ENCODE measurements at regions not wholly inside any gene's neighbourhood (a gene's known extent, or its start where the extent isn't known, plus 50 kb on each side); places are given as distances from the start of the nearest gene placed in this dataset.

- ATAC-seq (no peak), DNase-seq (ENCODE audit: low spot score) (no peak), FAIRE-seq (no peak)
- H3K4me2 ChIP-seq (ENCODE audit: low read depth, low read length): no peak overlapping the region
- H3K9me3 ChIP-seq (ENCODE audit: low read length): no peaks in the 10 kb centered on the region
- H3K36me3 ChIP-seq (replicated peaks in 1 of 2; ENCODE audit: control insufficient read depth in 1 of 2, insufficient read depth in 2 of 2, low read length in 2 of 2): no peaks in the 10 kb centered on the region
- H3K4me3 ChIP-seq (replicated peaks in 1 of 3; ENCODE audit: insufficient read depth in 1 of 3, low read depth in 2 of 3, low read length in 3 of 3): no peak overlapping the region
- no peaks in the 10 kb centered on the region for H3K4me1 ChIP-seq (ENCODE audit: insufficient read depth, low read length)
- in situ Hi-C loops (cut with HindIII; ENCODE audit: extremely low pct_ligation_motif_present, low pct_unique_long_range_greater_than_20kb): no loop called here
- no peaks in the 10 kb centered on the region for H3K79me2 ChIP-seq (ENCODE audit: insufficient read depth, low read length)
- no peak overlapping the region for H3K27ac ChIP-seq (ENCODE audit: extremely low read length, insufficient read depth, low read length)
- intact Hi-C loops (cut with micrococcal nuclease; ENCODE audit: unreplicated experiment): no loop called here
- BruUV-seq (replicated peaks): no TSS peak
- 59% methylated on average over 5 of the region's 6 CpGs for WGBS (ENCODE audit: low lambda C conversion rate)
- ChIA-PET CTCF (ENCODE audit: low intra/inter-chr PET ratio, low total read pairs) (no interaction called here), POLR2A (no interaction called here)
- no peaks in the 10 kb centered on the region for H3K27me3 ChIP-seq (ENCODE audit: control insufficient read depth in 1 of 2, insufficient read depth in 2 of 2, low read length in 2 of 2)
- H4K20me1 ChIP-seq (ENCODE audit: insufficient read depth, low read length): no peaks in the 10 kb centered on the region
- no peak overlapping the region for H2AFZ ChIP-seq (ENCODE audit: low read length)
- no peak overlapping the region for H3K9ac ChIP-seq (ENCODE audit: insufficient read depth, low read depth, low read length)
- no peak for TF ChIP-seq ETV6 (CRISPR knock-in tag; conservative IDR thresholded peaks at IDR 0.05)
- TF ChIP-seq, protein P1, sequence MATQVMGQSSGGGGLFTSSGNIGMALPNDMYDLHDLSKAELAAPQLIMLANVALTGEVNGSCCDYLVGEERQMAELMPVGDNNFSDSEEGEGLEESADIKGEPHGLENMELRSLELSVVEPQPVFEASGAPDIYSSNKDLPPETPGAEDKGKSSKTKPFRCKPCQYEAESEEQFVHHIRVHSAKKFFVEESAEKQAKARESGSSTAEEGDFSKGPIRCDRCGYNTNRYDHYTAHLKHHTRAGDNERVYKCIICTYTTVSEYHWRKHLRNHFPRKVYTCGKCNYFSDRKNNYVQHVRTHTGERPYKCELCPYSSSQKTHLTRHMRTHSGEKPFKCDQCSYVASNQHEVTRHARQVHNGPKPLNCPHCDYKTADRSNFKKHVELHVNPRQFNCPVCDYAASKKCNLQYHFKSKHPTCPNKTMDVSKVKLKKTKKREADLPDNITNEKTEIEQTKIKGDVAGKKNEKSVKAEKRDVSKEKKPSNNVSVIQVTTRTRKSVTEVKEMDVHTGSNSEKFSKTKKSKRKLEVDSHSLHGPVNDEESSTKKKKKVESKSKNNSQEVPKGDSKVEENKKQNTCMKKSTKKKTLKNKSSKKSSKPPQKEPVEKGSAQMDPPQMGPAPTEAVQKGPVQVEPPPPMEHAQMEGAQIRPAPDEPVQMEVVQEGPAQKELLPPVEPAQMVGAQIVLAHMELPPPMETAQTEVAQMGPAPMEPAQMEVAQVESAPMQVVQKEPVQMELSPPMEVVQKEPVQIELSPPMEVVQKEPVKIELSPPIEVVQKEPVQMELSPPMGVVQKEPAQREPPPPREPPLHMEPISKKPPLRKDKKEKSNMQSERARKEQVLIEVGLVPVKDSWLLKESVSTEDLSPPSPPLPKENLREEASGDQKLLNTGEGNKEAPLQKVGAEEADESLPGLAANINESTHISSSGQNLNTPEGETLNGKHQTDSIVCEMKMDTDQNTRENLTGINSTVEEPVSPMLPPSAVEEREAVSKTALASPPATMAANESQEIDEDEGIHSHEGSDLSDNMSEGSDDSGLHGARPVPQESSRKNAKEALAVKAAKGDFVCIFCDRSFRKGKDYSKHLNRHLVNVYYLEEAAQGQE (IDR thresholded peaks at IDR 0.05; ENCODE audit: borderline replicate concordance in 1 of 2, low read depth in 1 of 2, low read length in 2 of 2): no peak
- TF ChIP-seq ZNF879 (CRISPR knock-in tag; IDR thresholded peaks at IDR 0.05): no peak
- TF ChIP-seq, protein P2, sequence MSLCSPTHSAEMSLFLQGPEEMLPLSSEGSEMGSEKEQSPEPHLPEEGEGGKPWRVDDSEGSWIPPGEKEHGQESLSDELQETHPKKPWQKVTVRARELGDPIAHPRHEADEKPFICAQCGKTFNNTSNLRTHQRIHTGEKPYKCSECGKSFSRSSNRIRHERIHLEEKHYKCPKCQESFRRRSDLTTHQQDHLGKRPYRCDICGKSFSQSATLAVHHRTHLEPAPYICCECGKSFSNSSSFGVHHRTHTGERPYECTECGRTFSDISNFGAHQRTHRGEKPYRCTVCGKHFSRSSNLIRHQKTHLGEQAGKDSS (CRISPR knock-in tag; IDR thresholded peaks at IDR 0.05; ENCODE audit: borderline replicate concordance, low read depth): no peak
- TF ChIP-seq DNMT3B (CRISPR knock-in tag; conservative IDR thresholded peaks at IDR 0.05): no peak
- no peak for TF ChIP-seq ZNF800 (CRISPR knock-in tag; IDR thresholded peaks at IDR 0.05)
- no peak for TF ChIP-seq HDAC6 (IDR thresholded peaks at IDR 0.05; ENCODE audit: low read depth, low read length)
- no peak for TF ChIP-seq CBX1 (IDR thresholded peaks at IDR 0.05; ENCODE audit: low read depth)
- TF ChIP-seq BCL3 (CRISPR knock-in tag; IDR thresholded peaks at IDR 0.05): no peak
- no peak for TF ChIP-seq NFE2 (CRISPR knock-in tag; IDR thresholded peaks at IDR 0.05)
- no peak for TF ChIP-seq GMEB2 (CRISPR knock-in tag; IDR thresholded peaks at IDR 0.05; ENCODE audit: low read depth)
- TF ChIP-seq, protein P3, sequence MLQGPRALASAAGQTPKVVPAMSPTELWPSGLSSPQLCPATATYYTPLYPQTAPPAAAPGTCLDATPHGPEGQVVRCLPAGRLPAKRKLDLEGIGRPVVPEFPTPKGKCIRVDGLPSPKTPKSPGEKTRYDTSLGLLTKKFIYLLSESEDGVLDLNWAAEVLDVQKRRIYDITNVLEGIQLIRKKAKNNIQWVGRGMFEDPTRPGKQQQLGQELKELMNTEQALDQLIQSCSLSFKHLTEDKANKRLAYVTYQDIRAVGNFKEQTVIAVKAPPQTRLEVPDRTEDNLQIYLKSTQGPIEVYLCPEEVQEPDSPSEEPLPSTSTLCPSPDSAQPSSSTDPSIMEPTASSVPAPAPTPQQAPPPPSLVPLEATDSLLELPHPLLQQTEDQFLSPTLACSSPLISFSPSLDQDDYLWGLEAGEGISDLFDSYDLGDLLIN (CRISPR knock-in tag; IDR thresholded peaks at IDR 0.05; ENCODE audit: borderline replicate concordance): no peak
- no peak for TF ChIP-seq ZFP37 (CRISPR knock-in tag; IDR thresholded peaks at IDR 0.05; ENCODE audit: borderline replicate concordance)
Measured at GRCh38 chr18:14974088-14974487, 226.1 kb downstream of the ANKRD30B start.
